Astrocyte of the hippocampus (primary cell): ENCODE measurements at regions not wholly inside any gene's neighbourhood (a gene's known extent, or its start where the extent isn't known, plus 50 kb on each side); places are given as distances from the start of the nearest gene placed in this dataset.

Experiments used
- DNase-seq: peaks from one replicate; pipeline ENCODE4 v3.0.0; 2011; ENCODE audit warnings: low read depth, low spot score

GRCh38 chr13:68509734-68510621 is 1279.8 kb upstream of the PCDH9 start:
- DNase-seq: peak; percentile 2

GRCh38 chr13:68506888-68507551 is 1276.9 kb upstream of the PCDH9 start:
- no peak for DNase-seq

GRCh38 chr13:68490594-68490993 is 1260.5 kb upstream of the PCDH9 start:
- DNase-seq: no peak

GRCh38 chr13:68481130-68481529 is 1251.0 kb upstream of the PCDH9 start:
- no peak for DNase-seq

- DNase-seq: no peak
Observed at GRCh38 chr13:68473834-68474326, 1243.7 kb upstream of the PCDH9 start.

GRCh38 chr13:68467160-68467559 is 1237.0 kb upstream of the PCDH9 start:
- no peak for DNase-seq

GRCh38 chr13:68440874-68441273 is 1210.7 kb upstream of the PCDH9 start:
- DNase-seq: no peak

GRCh38 chr13:68439817-68440216 is 1209.7 kb upstream of the PCDH9 start:
- peak; percentile 59 for DNase-seq

GRCh38 chr13:68428292-68428691 is 1198.2 kb upstream of the PCDH9 start:
- DNase-seq: peak; percentile 68

- no peak for DNase-seq
Observed at GRCh38 chr13:68417801-68418200, 1187.7 kb upstream of the PCDH9 start.

- DNase-seq: no peak
Observed at GRCh38 chr13:68410007-68410406, 1179.9 kb upstream of the PCDH9 start.

GRCh38 chr13:68390987-68391386 is 1160.9 kb upstream of the PCDH9 start:
- no peak for DNase-seq

GRCh38 chr13:68386808-68387207 is 1156.7 kb upstream of the PCDH9 start:
- no peak for DNase-seq

- peak; percentile 15 for DNase-seq
Observed at GRCh38 chr13:68380041-68380973, 1150.2 kb upstream of the PCDH9 start.

- no peak for DNase-seq
Observed at GRCh38 chr13:68378294-68378693, 1148.2 kb upstream of the PCDH9 start.

GRCh38 chr13:68375004-68375403 is 1144.9 kb upstream of the PCDH9 start:
- no peak for DNase-seq

GRCh38 chr13:68369739-68370138 is 1139.6 kb upstream of the PCDH9 start:
- DNase-seq: peak; percentile 54

GRCh38 chr13:68368922-68369321 is 1138.8 kb upstream of the PCDH9 start:
- DNase-seq: no peak

- DNase-seq: no peak
Observed at GRCh38 chr13:68359105-68359504, 1129.0 kb upstream of the PCDH9 start.

- no peak for DNase-seq
Observed at GRCh38 chr13:68358294-68358705, 1128.2 kb upstream of the PCDH9 start.

- DNase-seq: no peak
Observed at GRCh38 chr13:68350554-68350953, 1120.4 kb upstream of the PCDH9 start.

GRCh38 chr13:68347220-68347619 is 1117.1 kb upstream of the PCDH9 start:
- DNase-seq: no peak
